ENCODE measurements at regions not wholly inside any gene's neighbourhood (a gene's known extent, or its start where the extent isn't known, plus 50 kb on each side); places are given as distances from the start of the nearest gene placed in this dataset.

DNA sequence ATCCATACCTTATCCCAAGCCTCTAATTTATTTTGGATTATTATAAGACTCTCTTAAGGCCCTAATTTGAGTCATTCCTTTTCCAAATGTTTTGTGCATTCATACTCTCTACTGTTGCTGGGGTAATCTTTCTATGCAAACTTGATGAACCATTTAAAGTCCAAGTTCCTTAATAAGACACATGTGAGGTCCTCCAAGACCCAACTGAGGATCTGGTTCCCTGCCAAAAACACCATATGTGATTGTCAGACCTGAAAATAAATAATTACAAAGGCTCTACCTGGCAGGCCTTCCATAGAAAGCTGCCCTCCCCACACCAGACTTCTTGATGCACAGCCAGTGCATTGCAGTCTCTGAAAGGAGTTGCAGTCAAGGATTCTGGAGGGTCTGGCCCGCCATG lies 257.9 kb upstream of the AKR1E2 start:
- no peak for DNase-seq

- DNase-seq: no peak
Measured at GRCh38 chr10:4567637-4568036, 258.4 kb upstream of the AKR1E2 start.

GRCh38 chr10:4566011-4566410 lies 260.0 kb upstream of the AKR1E2 start:
- DNase-seq: no peak

DNA sequence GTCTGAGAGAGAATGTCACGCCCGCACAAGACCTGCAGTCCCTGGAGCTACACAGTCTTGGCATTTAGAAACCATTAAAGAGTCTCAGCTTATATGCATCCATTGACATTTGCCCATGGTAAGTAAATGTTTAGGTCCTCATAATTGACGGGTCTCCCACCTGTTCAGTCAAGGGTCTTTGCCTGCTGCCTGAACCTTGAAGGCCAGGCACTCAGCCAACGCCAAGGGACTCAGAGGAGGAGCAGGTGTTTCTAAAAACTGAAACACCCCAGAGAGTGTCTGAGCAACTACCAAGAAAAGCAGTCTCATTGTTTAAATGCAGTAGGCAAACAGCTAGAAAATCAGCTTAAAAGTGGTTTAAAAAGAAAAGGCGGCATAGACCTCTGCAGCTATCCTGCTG lies 264.7 kb upstream of the AKR1E2 start:
- DNase-seq: no peak

DNA sequence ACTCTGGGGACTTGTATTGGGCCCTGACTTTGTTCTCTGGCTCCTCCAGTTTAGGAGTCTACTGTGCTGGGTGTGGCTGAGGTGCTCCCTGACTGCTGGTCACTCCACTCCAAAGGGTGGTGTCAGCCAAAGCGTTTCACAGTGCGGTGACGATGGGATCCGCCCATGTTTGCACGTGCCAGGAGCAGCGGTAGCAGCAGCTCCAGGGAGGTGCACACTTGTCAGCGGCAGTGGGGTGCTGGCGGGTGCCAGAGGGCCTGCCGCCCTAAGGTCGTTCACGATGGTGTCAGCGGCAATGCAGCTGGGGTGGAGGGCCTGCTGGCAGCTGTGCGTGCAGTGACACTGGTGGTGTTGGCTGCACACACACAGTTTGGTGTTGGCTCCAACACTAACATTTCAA lies 268.5 kb upstream of the AKR1E2 start:
- DNase-seq: no peak

GRCh38 chr10:4556527-4556926 lies 269.5 kb upstream of the AKR1E2 start:
- no peak for DNase-seq

DNA sequence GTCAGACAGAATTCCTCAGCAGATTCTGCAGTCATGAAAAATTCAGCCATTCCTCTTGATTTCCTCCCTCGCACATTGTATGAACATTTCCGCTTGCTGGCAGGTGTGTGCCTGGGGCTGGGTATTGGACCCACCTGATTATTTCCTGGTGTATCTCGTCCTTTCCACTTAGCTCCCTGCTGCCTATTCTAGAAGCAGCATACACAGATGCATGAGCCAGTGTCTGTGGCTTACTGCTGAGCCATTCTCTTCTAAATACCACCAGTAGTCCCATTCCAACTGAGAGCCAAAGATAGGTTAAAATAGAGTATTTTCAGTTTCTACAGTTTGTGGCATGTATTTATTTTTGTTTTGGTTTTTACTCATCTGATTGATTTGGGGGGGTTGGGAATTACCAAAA lies 270.1 kb upstream of the AKR1E2 start:
- DNase-seq: no peak

- no peak for DNase-seq
Measured at GRCh38 chr10:4549139-4549653, 276.8 kb upstream of the AKR1E2 start.

GRCh38 chr10:4546931-4547330 lies 279.1 kb upstream of the AKR1E2 start:
- DNase-seq: no peak

DNA sequence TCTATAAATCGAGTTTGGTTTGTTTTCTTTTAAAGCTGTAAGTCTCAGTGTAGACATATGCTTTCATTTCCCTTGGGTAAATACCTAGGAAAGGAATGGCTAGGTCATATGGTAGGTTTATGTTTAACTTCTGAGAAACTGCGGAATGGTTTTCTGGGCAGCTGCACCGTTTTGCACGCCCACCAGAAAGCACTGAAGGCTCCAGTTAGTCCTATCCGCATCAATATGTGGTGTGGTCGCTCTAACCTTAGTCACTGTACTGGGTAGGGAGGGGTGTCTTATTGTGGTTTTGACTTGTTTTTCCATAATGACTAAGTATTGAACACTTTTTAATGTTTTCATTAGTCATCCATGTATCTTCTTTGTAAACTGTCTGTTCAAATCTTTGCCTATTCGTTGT lies 279.5 kb upstream of the AKR1E2 start:
- DNase-seq: no peak

DNA sequence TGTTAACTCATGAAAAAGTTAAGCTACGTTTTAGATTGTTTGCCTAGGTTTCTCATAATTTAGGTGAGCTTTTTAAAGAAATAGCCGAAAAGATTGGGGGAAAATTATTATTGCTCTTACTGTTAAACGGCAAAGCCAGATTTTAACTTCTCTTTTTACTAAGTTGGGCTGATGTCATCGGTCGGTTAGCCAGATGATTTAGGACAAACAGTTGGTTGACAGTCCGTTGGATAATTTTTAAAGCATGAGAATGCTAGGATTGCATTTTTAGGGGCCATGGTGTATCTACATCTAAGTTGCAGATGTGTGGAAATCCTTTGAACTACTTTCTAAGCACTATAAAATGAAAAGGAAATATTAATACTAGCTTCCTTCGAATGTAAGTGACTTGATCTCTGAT lies 280.9 kb upstream of the AKR1E2 start:
- DNase-seq: no peak

DNA sequence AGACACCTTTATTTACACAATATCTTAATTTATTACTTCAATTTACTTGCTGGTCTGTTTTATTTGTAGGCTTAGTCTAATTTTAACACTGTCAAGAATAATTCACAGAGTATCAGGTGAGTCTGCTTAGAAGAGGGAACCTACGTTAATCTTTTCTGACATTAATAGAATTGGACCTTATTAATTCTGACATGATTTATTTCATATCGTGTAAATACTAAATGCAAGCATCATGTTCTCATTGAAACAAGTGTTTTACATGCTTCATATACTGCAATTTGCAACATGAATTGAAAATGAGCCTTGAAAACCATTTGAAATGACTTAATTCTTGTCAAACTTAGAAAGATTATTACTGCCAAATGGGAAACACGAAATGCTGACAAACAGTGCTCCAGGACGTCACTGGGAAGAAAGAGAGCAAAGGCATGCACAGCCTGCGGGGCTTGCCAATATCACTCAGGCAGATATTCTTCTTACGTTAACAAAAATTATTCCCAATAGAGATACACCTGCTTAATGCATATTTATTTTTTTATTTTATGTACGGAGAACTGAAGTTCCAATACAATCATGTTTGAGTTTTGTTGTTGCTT lies 282.0 kb upstream of the AKR1E2 start:
- no peak for DNase-seq

DNA sequence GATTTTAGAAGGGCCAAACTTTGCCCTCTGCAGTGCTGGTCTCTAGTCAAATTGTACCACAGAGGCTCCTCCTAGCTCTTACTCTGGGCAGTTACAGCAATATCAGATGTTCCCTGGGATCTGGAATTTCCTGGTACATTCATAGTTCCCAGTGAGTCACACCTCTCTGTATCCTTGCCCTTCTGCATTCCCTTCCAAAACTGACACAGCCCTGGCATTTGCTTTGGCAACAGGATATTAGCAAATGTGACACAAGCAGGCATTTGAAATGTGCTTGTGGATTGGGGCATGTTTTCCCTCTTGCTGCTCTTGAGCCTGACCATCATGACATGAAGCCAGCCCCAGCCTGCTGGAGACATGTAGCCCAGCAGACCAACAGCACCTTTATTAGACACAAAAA lies 284.7 kb upstream of the AKR1E2 start:
- no peak for DNase-seq

GRCh38 chr10:4538016-4538415 lies 288.0 kb upstream of the AKR1E2 start:
- DNase-seq: no peak

DNA sequence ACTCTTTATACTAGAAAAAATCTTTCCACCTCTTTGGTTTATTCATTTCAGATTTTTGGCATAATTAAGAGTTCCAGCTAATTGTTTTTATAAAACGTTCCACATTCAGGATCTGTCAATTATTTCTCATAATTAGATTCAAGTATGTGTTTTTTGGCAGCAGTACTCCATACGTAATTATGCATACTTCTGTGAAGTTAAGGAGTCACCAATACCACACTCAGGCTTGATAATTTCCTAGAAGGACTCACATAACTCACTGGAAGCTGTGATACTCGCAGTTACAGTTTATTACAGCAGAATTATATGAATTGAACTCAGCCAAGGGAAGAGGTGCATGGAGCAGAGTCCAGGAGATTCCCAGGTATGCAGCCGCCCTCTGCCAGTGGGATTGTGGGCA lies 290.5 kb upstream of the AKR1E2 start:
- no peak for DNase-seq

DNA sequence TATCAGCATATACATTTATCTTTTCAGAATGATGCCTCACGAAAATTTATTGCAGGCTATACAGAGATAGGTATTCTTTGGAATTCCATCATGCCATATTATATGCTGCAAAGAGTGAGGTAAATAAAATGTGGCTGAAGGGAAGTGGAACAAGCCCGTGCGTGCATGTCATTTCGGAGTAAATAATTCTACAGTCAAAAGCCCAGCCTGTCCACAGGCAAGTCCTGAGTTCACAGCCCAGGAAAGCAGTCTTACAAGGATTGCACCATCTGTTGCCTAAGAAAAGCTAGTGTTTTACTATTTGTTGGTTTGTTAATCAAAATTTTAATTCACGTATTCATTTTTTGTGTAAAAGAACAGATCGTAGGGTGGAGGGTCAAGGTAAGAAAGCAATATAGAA lies 292.4 kb upstream of the AKR1E2 start:
- DNase-seq: no peak

GRCh38 chr10:4532976-4533375 lies 293.0 kb upstream of the AKR1E2 start:
- DNase-seq: no peak

DNA sequence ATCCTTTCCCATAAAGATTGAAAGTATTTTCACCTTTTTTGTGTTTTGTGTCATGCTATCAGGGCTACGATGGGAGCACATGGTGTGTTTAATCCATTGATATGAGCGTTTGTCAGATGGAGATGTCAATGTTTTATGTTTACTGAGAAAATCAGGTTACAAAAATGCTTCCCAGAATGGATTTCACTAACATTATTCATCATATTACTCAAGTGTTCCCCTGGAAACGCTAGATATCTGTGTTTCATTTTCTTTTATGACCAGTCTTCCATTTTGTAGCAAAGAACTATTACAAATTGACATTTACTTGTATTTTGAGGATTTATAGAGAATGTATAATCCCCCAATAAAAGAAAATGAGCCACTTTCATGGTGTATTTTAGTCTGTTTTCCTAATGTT lies 293.5 kb upstream of the AKR1E2 start:
- no peak for DNase-seq

GRCh38 chr10:4532011-4532410 lies 294.0 kb upstream of the AKR1E2 start:
- DNase-seq: no peak

GRCh38 chr10:4529266-4529665 lies 296.7 kb upstream of the AKR1E2 start:
- DNase-seq: no peak

- DNase-seq: no peak
Measured at GRCh38 chr10:4527281-4527970, 298.6 kb upstream of the AKR1E2 start.

DNA sequence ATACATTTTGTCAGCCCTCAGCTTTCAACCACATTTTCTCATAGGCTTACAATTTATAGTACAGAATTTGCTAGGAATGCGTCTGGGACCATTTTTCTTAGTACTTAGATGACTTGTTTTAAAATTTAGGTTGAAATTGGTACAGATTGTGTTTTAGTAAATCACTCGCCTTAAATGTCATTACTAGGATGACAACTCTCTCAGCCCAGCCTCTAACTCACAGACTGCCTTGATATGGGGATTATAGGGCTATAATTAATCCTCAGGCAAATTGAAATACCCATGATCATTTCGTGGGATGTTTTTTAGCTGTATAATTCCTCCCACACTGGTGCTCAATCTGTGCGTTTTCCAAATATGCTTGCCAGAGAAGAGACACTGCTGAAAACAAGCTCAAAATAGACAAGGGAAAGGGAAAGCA lies 299.7 kb upstream of the AKR1E2 start:
- DNase-seq: no peak

DNA sequence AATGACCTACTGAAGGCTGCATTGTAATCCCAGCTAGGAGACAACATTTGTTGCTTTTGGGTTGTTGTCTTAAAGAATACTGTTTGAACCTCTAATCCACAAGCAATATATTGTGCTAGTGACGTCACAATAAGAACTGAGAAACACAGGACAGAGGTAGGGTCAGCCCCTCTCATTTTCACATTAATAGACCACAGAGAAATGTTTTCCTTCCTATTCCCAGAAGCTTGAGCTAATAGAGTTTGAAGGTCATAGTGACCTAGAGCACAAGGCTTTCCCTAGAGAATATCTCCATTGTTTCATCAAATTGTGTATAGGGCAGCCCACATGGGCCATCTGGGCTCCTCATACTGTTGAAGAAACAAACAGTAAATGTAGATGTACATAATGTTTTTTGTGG lies 300.9 kb upstream of the AKR1E2 start:
- DNase-seq: no peak

DNA sequence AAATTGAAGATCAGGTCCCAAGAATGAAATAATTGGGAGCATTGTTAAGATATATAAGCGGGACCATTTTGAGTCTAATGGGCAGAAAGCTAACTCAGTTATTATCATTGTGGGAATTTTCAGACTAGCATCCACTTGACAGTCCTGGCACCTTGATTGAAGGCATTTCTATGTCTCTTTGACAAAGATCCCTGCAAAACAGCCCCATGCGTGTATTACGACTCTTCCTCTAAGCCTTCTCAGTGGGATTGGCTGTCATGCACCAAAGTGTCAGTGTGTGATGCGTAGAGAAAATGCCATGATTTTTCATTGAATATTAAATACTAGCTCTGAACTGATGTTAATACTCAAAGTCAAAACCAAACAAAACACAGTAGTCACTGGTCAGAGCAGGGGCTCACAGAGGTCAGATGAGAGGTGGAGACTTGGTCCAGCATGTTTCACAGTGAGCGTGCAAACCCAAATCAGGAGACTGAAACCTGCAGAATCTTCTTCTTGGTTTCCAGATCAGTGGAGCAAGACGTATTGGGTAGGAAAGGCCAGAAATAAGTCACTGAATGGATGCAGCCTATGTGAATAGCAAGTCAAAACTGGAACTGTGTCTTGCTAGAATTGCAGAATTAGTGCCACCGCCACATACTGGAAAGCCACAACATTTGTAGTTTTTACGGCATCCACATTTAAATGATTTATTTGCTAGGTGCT lies 303.6 kb upstream of the AKR1E2 start:
- DNase-seq: no peak

Measured in hematopoietic multipotent progenitor cell treated with erythropoietin and hydrocortisone succinate and interleukin-3 and kit ligand, for 8 days (in vitro differentiated cells).